ENCODE measurements at regions not wholly inside any gene's neighbourhood (a gene's known extent, or its start where the extent isn't known, plus 50 kb on each side); places are given as distances from the start of the nearest gene placed in this dataset.

- H3K36me3 ChIP-seq (ENCODE audit: control insufficient read depth, insufficient read depth, low read length), result no peaks in the 10 kb centered on the region
- TF ChIP-seq CTCF (IDR thresholded peaks at IDR 0.05; ENCODE audit: insufficient read depth, low read length, poor library complexity, severe bottlenecking), result no peak
- no peak overlapping the region for H3K4me3 ChIP-seq (ENCODE audit: low read depth, low read length)
- no peak for DNase-seq (ENCODE audit: low read depth)
- no peaks in the 10 kb centered on the region for H3K27me3 ChIP-seq (ENCODE audit: control insufficient read depth, insufficient read depth, low read length)
Observed at GRCh38 chr5:44900273-44900954, 91.7 kb downstream of the MRPS30 start.

DNA sequence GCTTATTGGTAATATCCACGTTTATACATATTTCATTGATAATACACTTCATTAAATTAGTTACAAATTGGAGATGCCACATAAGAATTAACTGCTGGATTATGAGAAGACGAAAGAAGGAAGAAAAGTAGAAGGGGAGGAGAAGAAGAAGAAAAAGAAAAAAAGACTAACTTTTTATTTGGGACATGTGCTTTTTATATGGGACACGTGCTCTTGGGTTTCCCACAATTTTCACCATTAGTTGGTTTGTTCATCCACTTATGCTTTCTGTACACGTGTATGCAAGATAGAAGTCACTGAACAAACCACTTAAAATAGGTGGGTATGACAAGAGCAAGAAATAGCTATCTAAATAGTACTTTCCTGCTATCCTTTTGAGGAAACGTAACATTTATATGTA, 98.6 kb downstream of the MRPS30 start:
- Histone ChIP-seq H3K36me3 (ENCODE audit: control insufficient read depth, insufficient read depth, low read length) (no peaks in the 10 kb centered on the region), H3K4me3 (ENCODE audit: low read depth, low read length) (no peak overlapping the region), H3K27me3 (ENCODE audit: control insufficient read depth, insufficient read depth, low read length) (no peaks in the 10 kb centered on the region)
- no peak for DNase-seq (ENCODE audit: low read depth)
- TF ChIP-seq CTCF (IDR thresholded peaks at IDR 0.05; ENCODE audit: insufficient read depth, low read length, poor library complexity, severe bottlenecking), result no peak

GRCh38 chr5:44909004-44909403, 100.3 kb downstream of the MRPS30 start:
- H3K36me3 ChIP-seq (ENCODE audit: control insufficient read depth, insufficient read depth, low read length), result no peaks in the 10 kb centered on the region
- no peak overlapping the region for H3K4me3 ChIP-seq (ENCODE audit: low read depth, low read length)
- no peak for DNase-seq (ENCODE audit: low read depth)
- no peaks in the 10 kb centered on the region for H3K27me3 ChIP-seq (ENCODE audit: control insufficient read depth, insufficient read depth, low read length)
- no peak for TF ChIP-seq CTCF (IDR thresholded peaks at IDR 0.05; ENCODE audit: insufficient read depth, low read length, poor library complexity, severe bottlenecking)

DNA sequence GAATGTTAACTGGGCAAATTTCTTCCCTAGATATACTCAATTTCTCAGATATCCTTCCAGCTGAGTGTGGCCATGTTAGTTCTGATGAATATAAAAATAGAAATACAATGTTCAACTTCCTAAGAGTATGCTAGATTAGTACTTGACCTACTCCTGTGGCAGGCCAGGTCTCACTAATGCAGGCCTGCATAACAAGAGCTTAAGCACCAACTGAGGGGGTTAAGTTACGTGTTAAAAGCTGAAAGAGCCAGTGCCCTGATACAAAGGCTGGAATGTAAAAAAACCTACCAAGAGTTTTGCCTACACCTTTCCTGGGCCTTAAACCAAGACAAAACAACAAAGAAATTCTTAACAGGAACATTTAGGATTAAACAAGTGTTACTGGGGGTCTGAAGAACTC, 102.8 kb downstream of the MRPS30 start:
- no peak for DNase-seq (ENCODE audit: low read depth)
- Histone ChIP-seq H3K4me3 (ENCODE audit: low read depth, low read length) (no peak overlapping the region), H3K27me3 (ENCODE audit: control insufficient read depth, insufficient read depth, low read length) (no peaks in the 10 kb centered on the region), H3K36me3 (ENCODE audit: control insufficient read depth, insufficient read depth, low read length) (no peaks in the 10 kb centered on the region)
- TF ChIP-seq CTCF (IDR thresholded peaks at IDR 0.05; ENCODE audit: insufficient read depth, low read length, poor library complexity, severe bottlenecking), result no peak

- H3K27me3 ChIP-seq (ENCODE audit: control insufficient read depth, insufficient read depth, low read length), result no peaks in the 10 kb centered on the region
- no peak for TF ChIP-seq CTCF (IDR thresholded peaks at IDR 0.05; ENCODE audit: insufficient read depth, low read length, poor library complexity, severe bottlenecking)
- no peak overlapping the region for H3K4me3 ChIP-seq (ENCODE audit: low read depth, low read length)
- H3K36me3 ChIP-seq (ENCODE audit: control insufficient read depth, insufficient read depth, low read length), result no peaks in the 10 kb centered on the region
- DNase-seq (ENCODE audit: low read depth), result no peak
Observed at GRCh38 chr5:44914221-44914620, 105.5 kb downstream of the MRPS30 start.

DNA sequence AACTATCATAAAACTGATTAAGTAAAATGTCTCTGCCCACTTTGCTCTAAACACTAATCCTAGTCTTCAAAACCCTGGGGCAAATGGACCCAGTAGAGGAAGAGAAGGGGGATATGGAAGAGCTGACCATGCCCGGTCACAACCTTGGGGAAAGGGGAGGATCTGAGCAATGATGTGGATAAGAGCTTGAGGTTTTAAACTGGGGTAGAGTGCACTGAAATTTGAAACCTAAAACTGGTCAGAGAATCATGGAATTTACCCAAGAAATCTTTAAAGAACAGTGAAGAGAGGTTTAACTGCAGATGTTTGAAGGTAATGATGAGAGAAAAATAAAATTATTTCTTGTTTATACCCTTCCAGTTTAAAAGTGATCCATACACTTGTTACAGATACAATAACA, 110.8 kb downstream of the MRPS30 start:
- Histone ChIP-seq H3K27me3 (ENCODE audit: control insufficient read depth, insufficient read depth, low read length) (no peaks in the 10 kb centered on the region), H3K36me3 (ENCODE audit: control insufficient read depth, insufficient read depth, low read length) (no peaks in the 10 kb centered on the region), H3K4me3 (ENCODE audit: low read depth, low read length) (no peak overlapping the region)
- TF ChIP-seq CTCF (IDR thresholded peaks at IDR 0.05; ENCODE audit: insufficient read depth, low read length, poor library complexity, severe bottlenecking), result no peak
- no peak for DNase-seq (ENCODE audit: low read depth)
